EH (cell line): ENCODE measurements at regions not wholly inside any gene's neighbourhood (a gene's known extent, or its start where the extent isn't known, plus 50 kb on each side); places are given as distances from the start of the nearest gene placed in this dataset.
"Not testable (repeated sequence)": the region's sequence is repeated elsewhere in the genome, so short reads cannot be mapped to it uniquely, and the experiment has no call there.

Source experiments
- DNase-seq: peaks from one replicate; pipeline ENCODE4 v3.0.0-alpha.2; 2015; ENCODE audit warnings: low read depth

- DNase-seq: no peak
Observed at GRCh38 chr11:90764691-90765090, 541.8 kb upstream of the CHORDC1 start.

DNA sequence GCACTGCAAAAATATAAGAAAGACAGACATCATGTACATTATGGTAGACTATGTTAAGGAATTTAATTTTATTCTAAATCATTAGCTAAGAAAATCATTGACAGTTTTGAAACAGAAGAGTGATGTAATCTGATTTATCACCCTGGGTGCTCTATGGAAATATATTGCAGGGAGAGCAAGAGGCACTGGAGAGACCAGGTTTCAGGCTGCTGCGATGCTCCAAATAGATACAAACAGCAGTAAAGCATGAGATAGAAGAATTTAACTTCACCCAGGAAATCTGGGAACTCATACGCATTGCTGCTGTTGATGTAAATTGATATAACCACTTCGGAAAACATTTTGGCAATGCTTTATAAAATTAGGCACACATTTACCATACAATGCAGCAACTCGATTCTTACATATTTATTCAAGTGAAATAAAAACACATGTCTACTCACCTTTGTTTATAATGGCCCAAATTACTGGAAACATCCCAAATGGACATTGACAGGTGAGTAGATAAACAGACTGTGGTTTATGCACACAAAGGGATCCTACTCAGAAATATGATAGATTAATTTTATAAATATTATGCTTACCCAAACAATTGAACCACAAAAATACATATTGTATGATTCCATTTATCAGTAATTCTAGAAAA lies 535.1 kb upstream of the CHORDC1 start:
- no peak for DNase-seq

DNA sequence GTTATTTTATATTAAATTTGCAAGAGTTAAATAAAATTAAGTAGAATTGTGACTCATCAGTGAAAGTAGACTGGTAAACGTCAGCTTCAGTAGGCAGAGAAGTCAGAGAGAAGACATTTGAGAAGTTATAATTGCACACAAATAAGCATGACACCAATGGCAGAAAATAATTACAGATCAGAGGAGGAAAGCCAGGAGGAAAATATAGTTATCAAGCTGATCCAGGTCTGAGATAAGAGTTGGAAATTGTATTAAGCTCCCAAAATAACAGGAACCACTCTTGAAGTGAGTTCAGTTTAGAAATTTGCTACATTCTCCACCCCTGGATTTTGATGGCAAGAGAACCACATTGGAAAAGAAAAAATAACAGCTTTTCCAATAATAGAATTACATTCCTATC lies 533.8 kb upstream of the CHORDC1 start:
- DNase-seq: no peak

DNA sequence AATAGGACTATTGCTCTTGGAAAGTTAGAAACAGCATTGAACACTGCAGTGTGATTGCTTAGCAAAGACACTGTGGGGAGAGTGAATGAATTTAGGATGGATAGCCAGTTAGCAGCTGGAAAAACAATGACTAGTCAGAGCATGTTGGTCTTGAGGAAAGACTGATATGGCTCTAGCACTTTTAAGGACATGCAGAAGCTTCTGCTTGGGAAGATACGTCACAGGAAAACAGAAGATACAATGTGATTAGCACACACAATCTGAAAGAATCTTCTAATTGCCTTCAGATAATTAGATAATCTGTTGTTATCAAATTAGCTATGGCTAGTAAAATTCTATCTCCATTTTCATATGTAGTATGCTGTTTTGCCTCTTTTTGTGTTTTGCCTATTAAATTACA lies 530.7 kb upstream of the CHORDC1 start:
- no peak for DNase-seq

DNA sequence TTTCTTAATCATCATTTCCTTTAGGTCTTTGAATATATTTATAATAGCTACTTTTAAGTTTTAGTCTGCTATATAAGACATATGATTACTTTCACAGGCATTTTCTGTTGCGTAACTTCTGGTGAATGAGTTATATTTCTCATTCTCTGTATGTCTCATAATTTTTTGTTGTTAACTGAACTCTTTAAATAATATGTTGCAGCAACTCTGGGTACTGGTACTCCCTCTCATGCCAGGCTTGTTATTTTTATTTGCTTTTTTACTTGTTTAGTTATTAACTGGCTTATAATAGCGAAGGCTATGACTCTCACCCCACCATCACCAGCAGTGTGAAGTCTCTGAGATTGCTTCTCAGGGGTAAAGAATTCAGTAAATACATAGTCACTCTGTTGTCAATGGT lies 524.2 kb upstream of the CHORDC1 start:
- no peak for DNase-seq

DNA sequence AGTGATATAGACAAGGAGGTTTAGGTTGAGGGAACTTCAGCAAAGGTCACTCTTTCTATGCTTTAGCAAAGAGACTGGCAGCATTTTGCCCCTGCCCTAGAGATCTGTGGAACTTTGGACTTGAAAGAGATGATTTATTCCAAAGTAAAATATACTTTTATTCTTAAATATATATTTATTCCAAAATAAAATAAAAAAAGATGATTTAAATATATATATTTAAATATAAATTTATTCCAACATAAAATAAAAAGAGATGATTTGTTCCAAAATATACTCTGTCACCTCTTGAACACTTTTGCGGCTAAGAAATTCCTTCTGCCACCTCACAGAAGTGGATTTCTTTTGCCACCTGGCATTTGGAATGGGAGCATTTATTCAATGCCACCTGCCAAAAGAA lies 521.3 kb upstream of the CHORDC1 start:
- no peak for DNase-seq

- DNase-seq: no peak
Observed at GRCh38 chr11:90738799-90739198, 516.0 kb upstream of the CHORDC1 start.

GRCh38 chr11:90737444-90738050 lies 514.7 kb upstream of the CHORDC1 start:
- no peak for DNase-seq

- no peak for DNase-seq
Observed at GRCh38 chr11:90732486-90732885, 509.6 kb upstream of the CHORDC1 start.

GRCh38 chr11:90723475-90723874 lies 500.6 kb upstream of the CHORDC1 start:
- DNase-seq: no peak

GRCh38 chr11:90722552-90723190 lies 499.8 kb upstream of the CHORDC1 start:
- DNase-seq: no peak

- DNase-seq: no peak
Observed at GRCh38 chr11:90717522-90717921, 494.7 kb upstream of the CHORDC1 start.

DNA sequence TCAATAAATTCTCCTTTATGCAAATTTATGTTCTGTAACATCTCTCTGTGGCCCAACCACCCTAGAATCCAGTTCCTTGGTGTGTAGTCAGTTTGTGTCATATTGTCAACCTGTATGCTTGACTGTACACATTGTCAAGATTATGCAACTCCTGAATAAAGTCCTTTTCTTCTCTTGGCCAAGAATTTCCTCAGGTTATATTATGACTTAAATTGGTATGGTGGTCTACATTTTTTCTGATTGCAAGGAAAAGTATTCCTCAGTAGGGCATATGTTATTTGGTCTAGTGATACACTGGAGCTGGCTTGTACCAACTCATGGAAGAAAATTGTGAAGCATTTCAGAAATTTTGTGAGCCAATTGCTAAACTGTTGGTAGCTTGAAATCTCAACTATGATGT lies 482.8 kb upstream of the CHORDC1 start:
- no peak for DNase-seq

- DNase-seq: no peak
Observed at GRCh38 chr11:90704510-90704909, 481.7 kb upstream of the CHORDC1 start.

DNA sequence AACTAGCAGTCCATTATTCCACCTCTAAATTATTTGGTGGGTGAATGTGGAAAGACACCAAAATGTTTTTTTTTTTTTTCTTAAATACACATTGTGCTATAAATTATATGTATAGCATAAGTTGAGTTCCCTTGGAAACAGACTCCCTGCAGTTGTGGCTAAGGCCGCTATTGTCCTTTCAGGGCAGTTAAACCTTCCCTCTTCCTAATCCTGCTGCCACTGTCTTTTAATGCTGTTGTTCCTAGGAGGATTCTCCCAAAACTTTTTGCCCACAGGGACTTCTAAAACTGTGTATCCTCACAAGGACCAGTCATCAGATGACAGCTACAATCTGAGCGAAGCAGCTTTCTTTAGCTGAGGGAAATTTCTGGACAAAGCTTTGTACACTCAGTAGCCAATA lies 478.9 kb upstream of the CHORDC1 start:
- DNase-seq: no peak

GRCh38 chr11:90700789-90701439 lies 478.1 kb upstream of the CHORDC1 start:
- no peak for DNase-seq

GRCh38 chr11:90699791-90700400 lies 477.0 kb upstream of the CHORDC1 start:
- no peak for DNase-seq

- DNase-seq: no peak
Observed at GRCh38 chr11:90698238-90698637, 475.4 kb upstream of the CHORDC1 start.

DNA sequence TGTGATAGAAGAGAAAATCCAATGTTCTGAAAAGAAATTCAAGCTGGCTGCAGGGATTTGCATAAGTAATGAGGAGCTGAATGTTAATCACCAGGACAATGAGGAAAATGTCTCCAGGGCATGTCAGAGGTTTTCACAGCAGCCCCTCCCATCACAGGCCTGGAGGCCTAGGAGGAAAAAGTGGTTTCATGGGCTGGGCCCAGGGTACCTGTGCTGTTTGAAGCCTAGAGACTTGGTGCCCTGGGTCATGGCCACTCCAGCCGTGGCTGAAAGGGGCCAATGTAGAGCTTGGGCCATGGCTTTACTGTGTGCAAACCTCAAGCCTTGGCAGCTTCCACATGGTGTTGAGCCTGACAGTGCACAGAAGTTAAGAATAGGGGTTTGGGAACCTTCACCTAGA lies 452.6 kb upstream of the CHORDC1 start:
- DNase-seq: not testable (repeated sequence)

- no peak for DNase-seq
Observed at GRCh38 chr11:90669094-90669493, 446.2 kb upstream of the CHORDC1 start.

- DNase-seq: no peak
Observed at GRCh38 chr11:90668502-90668901, 445.7 kb upstream of the CHORDC1 start.

GRCh38 chr11:90661233-90661632 lies 438.4 kb upstream of the CHORDC1 start:
- DNase-seq: no peak

DNA sequence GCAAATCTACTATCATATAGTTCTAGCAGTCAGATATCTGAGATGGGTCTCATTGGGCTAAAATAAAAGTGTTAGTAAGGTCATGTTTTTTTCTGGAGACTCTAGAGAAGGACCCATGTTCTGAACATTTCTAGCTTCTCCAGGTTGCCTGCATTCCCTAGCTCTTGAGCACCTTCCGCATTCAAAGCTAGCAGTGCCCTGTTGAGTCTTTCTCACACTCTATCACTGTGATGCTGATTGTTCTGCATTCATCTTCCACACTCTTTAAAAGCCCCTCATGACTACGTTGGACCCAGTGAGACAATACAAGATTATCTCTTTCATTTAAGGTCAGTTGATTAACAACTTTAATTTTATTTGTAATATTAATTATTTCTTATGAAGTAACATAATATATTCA lies 433.3 kb upstream of the CHORDC1 start:
- no peak for DNase-seq
